ENCODE measurements at regions not wholly inside any gene's neighbourhood (a gene's known extent, or its start where the extent isn't known, plus 50 kb on each side); places are given as distances from the start of the nearest gene placed in this dataset.
"Not testable (repeated sequence)": the region's sequence is repeated elsewhere in the genome, so short reads cannot be mapped to it uniquely, and the experiment has no call there.

GRCh38 chr21:33139084-33139483 lies 69.1 kb downstream of the OLIG1 start:
- TF ChIP-seq CTCF (conservative IDR thresholded peaks at IDR 0.05; ENCODE audit: low read length), result no peak
- no peak for DNase-seq (ENCODE audit: low read depth)
- no peak overlapping the region for H3K4me3 ChIP-seq (ENCODE audit: low read length)

- H3K4me3 ChIP-seq (ENCODE audit: low read length), result no peak overlapping the region
- TF ChIP-seq CTCF (conservative IDR thresholded peaks at IDR 0.05; ENCODE audit: low read length), result no peak
- no peak for DNase-seq (ENCODE audit: low read depth)
These were observed 70.3 kb downstream of the OLIG1 start for GRCh38 chr21:33140288-33140687.

- no peak for DNase-seq (ENCODE audit: low read depth)
- H3K4me3 ChIP-seq (ENCODE audit: low read length), result no peak overlapping the region
- no peak for TF ChIP-seq CTCF (conservative IDR thresholded peaks at IDR 0.05; ENCODE audit: low read length)
These were observed 76.5 kb downstream of the OLIG1 start for GRCh38 chr21:33146467-33146866.

GRCh38 chr21:33149181-33149580 lies 79.2 kb downstream of the OLIG1 start:
- no peak overlapping the region for H3K4me3 ChIP-seq (ENCODE audit: low read length)
- TF ChIP-seq CTCF (conservative IDR thresholded peaks at IDR 0.05; ENCODE audit: low read length), result no peak
- no peak for DNase-seq (ENCODE audit: low read depth)

- H3K4me3 ChIP-seq (ENCODE audit: low read length); DNase-seq (ENCODE audit: low read depth): not testable (repeated sequence)
These were observed 78.8 kb upstream of the IFNAR2 start for GRCh38 chr21:33150968-33151367.

GRCh38 chr21:33151941-33152731 lies 77.6 kb upstream of the IFNAR2 start:
- no peak for TF ChIP-seq CTCF (conservative IDR thresholded peaks at IDR 0.05; ENCODE audit: low read length)
- no peak overlapping the region for H3K4me3 ChIP-seq (ENCODE audit: low read length)
- no peak for DNase-seq (ENCODE audit: low read depth)

- no peak overlapping the region for H3K4me3 ChIP-seq (ENCODE audit: low read length)
- no peak for DNase-seq (ENCODE audit: low read depth)
- TF ChIP-seq CTCF (conservative IDR thresholded peaks at IDR 0.05; ENCODE audit: low read length), result no peak
These were observed 77.0 kb upstream of the IFNAR2 start for GRCh38 chr21:33152732-33153130.

Data from AG10803 (cell line).